ENCODE measurements at regions not wholly inside any gene's neighbourhood (a gene's known extent, or its start where the extent isn't known, plus 50 kb on each side); places are given as distances from the start of the nearest gene placed in this dataset.

DNA sequence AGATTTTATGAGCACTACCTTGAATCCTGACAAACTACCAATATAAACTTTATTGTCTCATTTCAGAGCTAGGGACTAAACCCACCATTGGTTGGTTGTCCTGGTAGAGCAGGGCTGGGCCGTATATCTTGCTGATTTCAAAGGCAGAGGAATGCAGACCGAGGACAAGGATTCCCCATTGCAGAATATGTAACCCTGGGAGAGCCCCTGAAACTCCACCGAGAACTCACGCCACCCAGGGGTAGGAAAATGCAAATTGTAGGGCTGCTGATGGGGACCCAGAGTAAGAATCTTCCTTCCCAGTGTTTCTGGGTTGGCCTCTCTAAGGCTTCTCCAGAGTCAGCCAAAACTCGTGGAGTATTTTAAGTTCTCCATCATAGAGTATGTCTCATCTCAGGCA, 235.3 kb downstream of the ABHD5 start:
- TF ChIP-seq POLR2A (IDR thresholded peaks at IDR 0.05; ENCODE audit: low read length) (no peak), GATA1 (IDR thresholded peaks at IDR 0.05; ENCODE audit: low read depth, low read length) (no peak)
